ENCODE measurements at regions not wholly inside any gene's neighbourhood (a gene's known extent, or its start where the extent isn't known, plus 50 kb on each side); places are given as distances from the start of the nearest gene placed in this dataset.

- H3K36me3 ChIP-seq (replicated peaks; ENCODE audit: low read depth, low read length), result no peaks in the 10 kb centered on the region
- no peaks in the 10 kb centered on the region for H3K79me2 ChIP-seq (ENCODE audit: low read length)
- no peaks in the 10 kb centered on the region for H3K4me1 ChIP-seq (ENCODE audit: low read length)
- TF ChIP-seq CTCF (IDR thresholded peaks at IDR 0.05; ENCODE audit: low read depth, low read length) (no peak), EZH2phosphoT487 (IDR thresholded peaks at IDR 0.05; ENCODE audit: low read depth) (no peak)
- no peak overlapping the region for H2AFZ ChIP-seq (ENCODE audit: low read depth, low read length)
- H3K9me3 ChIP-seq (ENCODE audit: insufficient read depth, low read length), result no peaks in the 10 kb centered on the region
- H3K4me3 ChIP-seq (ENCODE audit: low read length), result no peak overlapping the region
- H3K27ac ChIP-seq (ENCODE audit: low read length), result no peak overlapping the region
- no peaks in the 10 kb centered on the region for H3K27me3 ChIP-seq (ENCODE audit: low read depth, low read length)
- no peaks in the 10 kb centered on the region for H4K20me1 ChIP-seq (ENCODE audit: insufficient read depth, low read length)
- no peak overlapping the region for H3K4me2 ChIP-seq (ENCODE audit: low read length)
- H3K9ac ChIP-seq (ENCODE audit: low read length), result no peak overlapping the region
Measured at GRCh38 chr5:104297076-104297475, 734.5 kb upstream of the NUDT12 start.

GRCh38 chr5:104295991-104296390 is 733.4 kb upstream of the NUDT12 start:
- Histone ChIP-seq H3K4me1 (ENCODE audit: low read length) (no peaks in the 10 kb centered on the region), H3K79me2 (ENCODE audit: low read length) (no peaks in the 10 kb centered on the region), H3K27ac (ENCODE audit: low read length) (no peak overlapping the region), H3K4me3 (ENCODE audit: low read length) (no peak overlapping the region), H3K9ac (ENCODE audit: low read length) (no peak overlapping the region), H4K20me1 (ENCODE audit: insufficient read depth, low read length) (no peaks in the 10 kb centered on the region), H3K4me2 (ENCODE audit: low read length) (no peak overlapping the region), H3K36me3 (replicated peaks; ENCODE audit: low read depth, low read length) (no peaks in the 10 kb centered on the region), H3K9me3 (ENCODE audit: insufficient read depth, low read length) (no peaks in the 10 kb centered on the region), H2AFZ (ENCODE audit: low read depth, low read length) (no peak overlapping the region), H3K27me3 (ENCODE audit: low read depth, low read length) (no peaks in the 10 kb centered on the region)
- TF ChIP-seq EZH2phosphoT487 (IDR thresholded peaks at IDR 0.05; ENCODE audit: low read depth) (no peak), CTCF (IDR thresholded peaks at IDR 0.05; ENCODE audit: low read depth, low read length) (no peak)

GRCh38 chr5:104283136-104283535 is 720.5 kb upstream of the NUDT12 start:
- no peak overlapping the region for H3K4me3 ChIP-seq (ENCODE audit: low read length)
- H3K4me2 ChIP-seq (ENCODE audit: low read length), result no peak overlapping the region
- H3K27ac ChIP-seq (ENCODE audit: low read length), result no peak overlapping the region
- H3K79me2 ChIP-seq (ENCODE audit: low read length), result no peaks in the 10 kb centered on the region
- no peaks in the 10 kb centered on the region for H3K36me3 ChIP-seq (replicated peaks; ENCODE audit: low read depth, low read length)
- no peaks in the 10 kb centered on the region for H3K4me1 ChIP-seq (ENCODE audit: low read length)
- H3K9me3 ChIP-seq (ENCODE audit: insufficient read depth, low read length), result no peaks in the 10 kb centered on the region
- H3K27me3 ChIP-seq (ENCODE audit: low read depth, low read length), result no peaks in the 10 kb centered on the region
- no peak overlapping the region for H3K9ac ChIP-seq (ENCODE audit: low read length)
- H2AFZ ChIP-seq (ENCODE audit: low read depth, low read length), result no peak overlapping the region
- no peak for TF ChIP-seq CTCF (IDR thresholded peaks at IDR 0.05; ENCODE audit: low read depth, low read length)
- TF ChIP-seq EZH2phosphoT487 (IDR thresholded peaks at IDR 0.05; ENCODE audit: low read depth), result no peak
- H4K20me1 ChIP-seq (ENCODE audit: insufficient read depth, low read length), result no peaks in the 10 kb centered on the region

GRCh38 chr5:104273725-104274124 is 711.1 kb upstream of the NUDT12 start:
- TF ChIP-seq CTCF (IDR thresholded peaks at IDR 0.05; ENCODE audit: low read depth, low read length), result no peak
- TF ChIP-seq EZH2phosphoT487 (IDR thresholded peaks at IDR 0.05; ENCODE audit: low read depth), result no peak
- Histone ChIP-seq H3K4me2 (ENCODE audit: low read length) (no peak overlapping the region), H3K27ac (ENCODE audit: low read length) (no peak overlapping the region), H3K36me3 (replicated peaks; ENCODE audit: low read depth, low read length) (no peaks in the 10 kb centered on the region), H2AFZ (ENCODE audit: low read depth, low read length) (no peak overlapping the region), H3K27me3 (ENCODE audit: low read depth, low read length) (no peaks in the 10 kb centered on the region), H3K9ac (ENCODE audit: low read length) (no peak overlapping the region), H3K4me1 (ENCODE audit: low read length) (peaks cover 12% of the 10 kb centered on the region), H3K9me3 (ENCODE audit: insufficient read depth, low read length) (no peaks in the 10 kb centered on the region), H4K20me1 (ENCODE audit: insufficient read depth, low read length) (no peaks in the 10 kb centered on the region), H3K79me2 (ENCODE audit: low read length) (no peaks in the 10 kb centered on the region), H3K4me3 (ENCODE audit: low read length) (no peak overlapping the region)
